Spleen (tissue), 7 donors: ENCODE measurements at regions not wholly inside any gene's neighbourhood (a gene's known extent, or its start where the extent isn't known, plus 50 kb on each side); places are given as distances from the start of the nearest gene placed in this dataset.

Experiments
- POLR2A ChIP-seq, 3 donors: fragments of 450-650 bp; IDR thresholded peaks; one replicate each; pipeline ENCODE4 v1.5.1; 2017; ENCODE audit warnings: antibody characterized with exemption in 3 of 3, mild to moderate bottlenecking in 1 of 3
- POLR2AphosphoS5 ChIP-seq, 3 donors: sonication (generic); formaldehyde crosslinking; IDR thresholded peaks; one replicate each; pipeline ENCODE4 v1.5.1; 2017; ENCODE audit warnings: antibody characterized with exemption in 3 of 3
- TF ChIP-seq, protein P1 (sequence below), 11 experiments: fragments of 200-600 bp in 7 of 11; fragments of 450-650 bp in 4 of 11; sonication (generic) in 4 of 11; IDR thresholded peaks in 8 of 11; conservative IDR thresholded peaks in 3 of 11; 1 replicate in 7 of 11; 2 replicates in 4 of 11; pipeline versions ENCODE4 v1.4.0 to v1.8.0; 2016 to 2021; ENCODE audit warnings: antibody characterized with exemption in 11 of 11, inconsistent platforms in 4 of 11, mild to moderate bottlenecking in 1 of 11
- donor health status: DM: no; HTN: no; CAD: no; lungs with moderate emphysema.
- donor health status: DM: no; HTN: no; CAD: no.
- donor health status: DM: no; HTN: no; CAD: no.

DNA sequence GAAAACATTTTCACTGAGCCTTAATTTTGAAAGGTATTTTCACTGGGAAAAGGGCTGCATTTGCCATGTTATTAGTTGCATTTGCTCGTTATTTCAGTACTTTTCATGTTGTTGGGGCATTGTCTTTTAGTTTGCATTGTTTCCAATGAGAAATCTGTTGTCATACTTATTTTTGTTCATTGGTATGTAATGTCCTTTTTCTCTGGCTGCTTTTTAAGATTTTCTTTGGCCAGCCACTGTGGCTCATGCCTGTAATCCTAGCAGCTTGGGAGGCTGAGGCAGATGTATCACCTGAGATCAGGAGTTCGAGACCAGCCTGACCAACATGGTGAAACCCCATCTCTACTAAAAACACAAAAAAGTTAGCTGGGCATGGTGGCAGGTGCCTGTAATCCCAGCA is 379.9 kb downstream of the SAMD5 start:
- TF ChIP-seq POLR2A (IDR thresholded peaks at IDR 0.05): no peak
- TF ChIP-seq, protein P1, sequence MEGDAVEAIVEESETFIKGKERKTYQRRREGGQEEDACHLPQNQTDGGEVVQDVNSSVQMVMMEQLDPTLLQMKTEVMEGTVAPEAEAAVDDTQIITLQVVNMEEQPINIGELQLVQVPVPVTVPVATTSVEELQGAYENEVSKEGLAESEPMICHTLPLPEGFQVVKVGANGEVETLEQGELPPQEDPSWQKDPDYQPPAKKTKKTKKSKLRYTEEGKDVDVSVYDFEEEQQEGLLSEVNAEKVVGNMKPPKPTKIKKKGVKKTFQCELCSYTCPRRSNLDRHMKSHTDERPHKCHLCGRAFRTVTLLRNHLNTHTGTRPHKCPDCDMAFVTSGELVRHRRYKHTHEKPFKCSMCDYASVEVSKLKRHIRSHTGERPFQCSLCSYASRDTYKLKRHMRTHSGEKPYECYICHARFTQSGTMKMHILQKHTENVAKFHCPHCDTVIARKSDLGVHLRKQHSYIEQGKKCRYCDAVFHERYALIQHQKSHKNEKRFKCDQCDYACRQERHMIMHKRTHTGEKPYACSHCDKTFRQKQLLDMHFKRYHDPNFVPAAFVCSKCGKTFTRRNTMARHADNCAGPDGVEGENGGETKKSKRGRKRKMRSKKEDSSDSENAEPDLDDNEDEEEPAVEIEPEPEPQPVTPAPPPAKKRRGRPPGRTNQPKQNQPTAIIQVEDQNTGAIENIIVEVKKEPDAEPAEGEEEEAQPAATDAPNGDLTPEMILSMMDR (IDR thresholded peaks at IDR 0.05 in 8 of 11, conservative IDR thresholded peaks at IDR 0.05 in 3 of 11): no peak
- TF ChIP-seq POLR2AphosphoS5 (IDR thresholded peaks at IDR 0.05): no peak
